Prostate gland (tissue), 2 donors: ENCODE measurements at regions not wholly inside any gene's neighbourhood (a gene's known extent, or its start where the extent isn't known, plus 50 kb on each side); places are given as distances from the start of the nearest gene placed in this dataset.

Experiments
- POLR2A ChIP-seq: fragments of 450-650 bp; IDR thresholded peaks from one replicate; pipeline ENCODE4 v1.6.1; 2016; ENCODE audit warnings: antibody characterized with exemption, mild to moderate bottlenecking
- POLR2AphosphoS5 ChIP-seq: sonication (generic); formaldehyde crosslinking; IDR thresholded peaks from one replicate; pipeline ENCODE4 v1.6.1; 2017; ENCODE audit warnings: antibody characterized with exemption
- TF ChIP-seq, protein P1 (sequence below), 4 experiments: fragments of 200-600 bp in 2 of 4; fragments of 450-650 bp in 2 of 4; sonication (generic) in 2 of 4; IDR thresholded peaks; 1 replicate in 3 of 4; 2 replicates in 1 of 4; pipeline ENCODE4 v1.5.1; 2016 to 2019; ENCODE audit warnings: antibody characterized with exemption in 4 of 4, mild to moderate bottlenecking in 2 of 4, moderate library complexity in 2 of 4

DNA sequence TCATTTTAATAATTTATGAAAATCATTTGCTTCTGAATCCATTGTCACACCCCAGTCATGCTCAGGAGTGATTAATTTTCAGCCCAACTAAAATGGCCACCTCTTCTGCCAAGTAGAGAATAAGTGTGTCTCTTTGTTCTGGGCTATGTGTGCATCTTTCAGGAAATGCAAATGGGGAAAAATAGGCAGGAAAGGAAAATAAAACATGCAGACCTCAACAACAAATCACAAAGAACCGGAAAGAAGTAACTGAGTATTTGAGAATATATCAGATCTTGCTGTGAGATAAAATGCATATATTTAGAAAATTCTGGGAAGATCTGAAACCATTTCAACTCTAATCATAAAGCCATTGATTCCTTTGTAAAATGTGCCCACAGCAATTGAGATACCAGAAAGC lies 763.9 kb downstream of the GALC start:
- no peak for TF ChIP-seq POLR2AphosphoS5
- no peak for TF ChIP-seq POLR2A
- TF ChIP-seq, protein P1, sequence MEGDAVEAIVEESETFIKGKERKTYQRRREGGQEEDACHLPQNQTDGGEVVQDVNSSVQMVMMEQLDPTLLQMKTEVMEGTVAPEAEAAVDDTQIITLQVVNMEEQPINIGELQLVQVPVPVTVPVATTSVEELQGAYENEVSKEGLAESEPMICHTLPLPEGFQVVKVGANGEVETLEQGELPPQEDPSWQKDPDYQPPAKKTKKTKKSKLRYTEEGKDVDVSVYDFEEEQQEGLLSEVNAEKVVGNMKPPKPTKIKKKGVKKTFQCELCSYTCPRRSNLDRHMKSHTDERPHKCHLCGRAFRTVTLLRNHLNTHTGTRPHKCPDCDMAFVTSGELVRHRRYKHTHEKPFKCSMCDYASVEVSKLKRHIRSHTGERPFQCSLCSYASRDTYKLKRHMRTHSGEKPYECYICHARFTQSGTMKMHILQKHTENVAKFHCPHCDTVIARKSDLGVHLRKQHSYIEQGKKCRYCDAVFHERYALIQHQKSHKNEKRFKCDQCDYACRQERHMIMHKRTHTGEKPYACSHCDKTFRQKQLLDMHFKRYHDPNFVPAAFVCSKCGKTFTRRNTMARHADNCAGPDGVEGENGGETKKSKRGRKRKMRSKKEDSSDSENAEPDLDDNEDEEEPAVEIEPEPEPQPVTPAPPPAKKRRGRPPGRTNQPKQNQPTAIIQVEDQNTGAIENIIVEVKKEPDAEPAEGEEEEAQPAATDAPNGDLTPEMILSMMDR (IDR thresholded peaks at IDR 0.05): no peak
